Stromal cell of bone marrow (primary cell): ENCODE measurements at regions not wholly inside any gene's neighbourhood (a gene's known extent, or its start where the extent isn't known, plus 50 kb on each side); places are given as distances from the start of the nearest gene placed in this dataset.

ENCODE experiments used
- DNase-seq: peaks from one replicate; pipeline ENCODE4 v3.0.0-alpha.2; 2012; ENCODE audit warnings: low read depth

DNA sequence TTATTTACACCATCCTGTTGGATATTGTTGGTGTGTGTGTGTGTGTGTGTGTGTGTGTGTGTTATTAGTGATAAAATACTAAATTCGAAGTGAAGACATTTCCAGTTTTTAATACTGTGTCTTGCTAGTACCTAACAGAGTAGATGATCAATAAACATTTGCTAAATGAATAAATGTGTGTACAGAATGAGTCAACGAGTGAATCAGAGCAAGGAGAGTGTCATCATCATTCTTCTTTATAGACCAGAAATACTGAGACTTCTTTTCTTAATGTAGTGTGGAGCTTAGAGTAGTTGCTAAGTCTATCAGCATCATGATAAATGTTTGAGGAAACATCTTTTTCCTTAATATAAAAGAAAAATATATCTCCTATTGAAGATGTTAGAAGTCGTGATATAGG lies 169.7 kb upstream of the SATB2 start:
- no peak for DNase-seq

DNA sequence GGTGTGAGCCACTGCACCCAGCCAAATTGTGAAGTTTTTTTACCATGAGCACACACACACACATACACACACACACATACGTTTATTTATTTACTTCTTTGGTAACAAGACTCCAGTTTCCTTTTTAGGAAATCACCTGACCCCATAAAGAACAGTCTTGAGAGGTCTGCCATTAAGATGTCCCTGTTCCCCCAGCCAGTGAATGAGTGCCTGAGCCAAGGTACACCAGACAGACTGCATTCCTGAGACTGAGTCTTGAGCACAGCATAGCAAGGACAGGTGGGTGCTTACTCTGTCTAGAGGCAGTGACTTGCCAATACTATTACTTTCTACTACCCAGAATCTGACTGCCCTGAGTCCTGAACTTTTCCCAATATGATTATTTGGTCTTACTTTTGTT lies 167.2 kb upstream of the SATB2 start:
- DNase-seq: no peak

DNA sequence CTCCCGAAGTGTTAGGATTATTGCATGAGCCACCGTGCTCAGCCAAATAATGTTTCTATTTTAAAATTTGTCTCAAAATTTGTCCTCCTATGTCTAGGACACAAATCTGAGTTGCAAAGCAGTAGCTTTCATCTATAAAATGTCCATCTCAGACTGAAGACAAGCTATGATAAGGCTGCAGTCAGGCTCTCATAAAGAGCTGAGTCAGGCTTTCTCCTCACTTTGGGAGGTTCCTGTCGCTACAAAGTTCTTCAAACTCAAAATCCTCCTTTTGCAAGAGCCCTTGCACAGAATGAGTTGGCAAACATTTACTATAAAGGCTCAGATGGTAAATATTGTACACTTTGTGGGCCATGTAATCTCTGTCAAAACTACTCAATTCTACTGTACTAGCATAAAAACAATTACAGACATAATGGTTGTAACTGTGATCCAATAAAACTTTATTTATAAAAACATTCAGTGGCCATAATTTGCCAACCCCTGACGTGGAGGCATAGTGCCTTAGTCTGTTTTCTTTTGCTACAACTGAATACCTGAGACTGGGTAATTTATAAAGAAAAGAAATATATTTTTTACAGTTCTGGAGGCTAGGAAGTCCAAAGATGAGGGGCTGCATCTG lies 154.9 kb upstream of the SATB2 start:
- DNase-seq: no peak

DNA sequence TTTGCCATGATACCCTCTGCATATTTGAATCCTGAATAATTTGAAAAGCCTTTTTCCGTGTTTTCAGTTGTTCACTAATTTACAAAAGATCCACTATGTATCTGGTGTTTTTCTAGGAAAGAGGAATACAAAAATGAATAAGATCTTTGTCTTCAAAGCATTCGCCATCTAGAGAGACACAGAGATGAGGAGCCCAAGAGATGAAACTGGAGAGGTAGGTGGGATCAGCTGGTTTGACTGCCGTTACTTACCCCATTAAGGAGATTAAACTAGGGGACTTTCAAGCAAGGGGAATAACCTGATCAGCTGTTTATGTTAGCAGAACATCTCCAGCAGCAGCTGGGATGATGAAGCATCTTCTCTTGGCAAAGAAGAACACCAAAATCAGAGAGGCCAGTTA lies 150.2 kb upstream of the SATB2 start:
- no peak for DNase-seq

DNA sequence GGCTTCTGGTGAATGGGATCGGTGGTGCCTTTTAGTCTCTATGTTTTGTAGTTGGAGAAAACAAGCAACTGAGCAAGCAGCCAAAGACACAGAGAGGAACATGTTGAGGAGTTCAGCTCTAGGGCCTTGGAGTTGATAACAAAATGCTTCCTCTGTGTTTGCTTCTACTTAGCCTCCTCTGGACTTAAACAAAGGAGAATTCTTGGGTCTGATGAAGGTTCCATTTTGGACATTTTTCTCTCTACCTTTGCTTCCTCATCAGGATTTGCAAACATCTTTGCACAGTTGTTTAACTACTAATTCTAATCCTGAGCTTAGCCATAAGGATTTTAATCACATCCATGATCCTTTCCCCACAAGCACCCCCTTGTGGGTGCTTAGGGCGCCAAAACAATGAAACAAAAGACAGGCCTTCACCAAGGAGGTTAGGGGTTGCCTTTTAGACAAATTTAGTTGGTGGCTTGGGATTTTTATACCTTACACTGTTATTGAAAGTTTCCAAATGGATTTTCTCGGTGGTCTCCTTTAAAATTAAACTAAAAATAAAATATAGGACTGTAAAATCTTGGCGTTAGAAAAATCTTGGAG lies 148.5 kb upstream of the SATB2 start:
- no peak for DNase-seq

DNA sequence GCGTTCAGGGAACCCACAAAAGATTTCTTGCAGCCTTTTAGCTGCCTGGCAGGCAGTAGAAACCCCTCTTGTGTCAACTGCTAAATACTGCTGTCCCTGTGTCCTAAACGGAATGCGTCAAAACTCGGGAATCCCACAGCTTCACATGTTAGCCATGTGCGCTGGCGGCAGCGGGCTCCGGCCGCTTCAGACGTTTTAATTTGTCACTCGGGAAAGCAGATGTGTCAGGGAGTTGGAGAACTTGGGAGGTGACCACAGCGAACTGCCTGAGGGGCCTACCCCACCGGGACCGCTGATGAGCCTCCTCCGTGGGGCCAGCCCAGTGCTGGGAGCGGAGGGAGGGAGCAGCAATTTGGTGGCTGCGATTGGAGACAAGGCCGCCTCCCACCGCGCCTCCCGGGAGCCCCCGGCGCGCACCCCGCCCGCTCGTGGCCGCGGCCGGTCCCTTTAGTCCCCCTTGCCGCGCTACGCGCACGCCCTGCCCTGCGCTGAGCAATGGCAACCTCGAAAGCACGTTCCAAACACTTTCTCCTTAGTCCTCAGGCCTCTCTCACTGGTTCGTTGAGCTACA lies 146.1 kb upstream of the SATB2 start:
- DNase-seq: no peak

DNA sequence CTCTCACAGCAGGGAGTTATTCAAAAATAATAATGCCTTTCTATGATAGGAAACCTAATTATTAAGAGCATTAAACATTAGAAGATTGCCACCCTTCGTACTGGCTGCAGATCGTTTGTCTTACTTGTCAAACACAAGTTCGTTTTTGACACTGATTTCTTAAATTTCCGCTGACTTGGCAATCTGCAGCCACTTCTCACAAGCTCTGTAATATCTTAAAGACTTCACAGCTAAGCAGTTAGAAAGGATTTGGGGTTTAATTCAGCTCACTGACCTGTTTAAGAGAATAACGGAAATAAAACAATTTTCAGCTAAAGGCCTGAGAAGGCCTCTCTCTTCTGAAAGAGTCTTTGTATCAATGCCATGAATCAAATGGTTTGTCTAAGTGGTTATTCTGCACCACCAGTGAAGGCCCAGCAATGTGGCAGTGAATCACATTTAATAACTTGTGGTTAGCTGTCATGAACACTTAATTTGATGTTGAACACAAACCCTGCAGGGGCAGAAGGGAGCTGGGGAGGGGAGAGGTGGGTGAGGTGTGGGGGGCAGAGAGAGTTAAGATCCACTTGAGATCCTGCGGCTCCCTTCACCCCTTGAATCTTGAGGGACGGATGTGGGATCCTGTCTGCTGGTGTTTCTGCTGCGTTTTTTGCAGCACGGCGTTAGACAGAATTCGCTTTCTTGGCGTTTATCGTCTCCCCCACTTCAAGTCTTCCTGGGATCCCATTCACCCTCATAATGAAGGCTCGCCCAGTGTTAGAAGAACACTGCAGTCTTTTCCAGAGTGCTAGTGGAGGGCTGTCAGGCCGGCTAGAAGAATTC lies 145.4 kb upstream of the SATB2 start:
- no peak for DNase-seq

DNA sequence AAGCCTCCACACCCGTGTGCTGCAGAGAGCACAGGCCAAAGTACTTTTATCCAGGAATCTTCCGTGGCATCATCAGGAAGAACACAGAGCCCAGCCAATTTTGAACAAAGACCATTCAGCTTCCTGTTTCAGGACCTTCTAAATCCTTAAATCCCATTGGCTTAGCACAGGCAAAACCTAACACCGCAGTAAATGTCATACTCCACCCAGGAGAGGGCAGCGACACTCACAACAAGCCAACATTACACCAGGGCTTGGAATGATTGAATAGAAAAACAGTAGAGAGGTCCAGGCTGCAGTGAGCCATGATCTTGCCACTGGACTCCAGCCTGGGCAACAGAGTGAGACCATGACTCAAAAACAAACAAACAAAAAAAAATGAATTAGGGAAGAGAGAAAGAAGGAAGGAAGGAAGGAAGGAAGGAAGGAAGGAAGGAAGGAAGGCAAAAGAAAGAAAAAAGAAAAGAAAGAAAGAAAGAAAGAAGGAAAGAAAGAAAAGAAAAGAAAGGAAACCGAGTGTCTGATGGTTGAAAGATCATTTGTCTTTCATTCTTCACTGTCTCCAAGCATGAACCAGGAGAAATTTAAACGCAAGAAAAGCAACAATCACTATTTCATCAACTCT lies 144.6 kb upstream of the SATB2 start:
- DNase-seq: no peak

DNA sequence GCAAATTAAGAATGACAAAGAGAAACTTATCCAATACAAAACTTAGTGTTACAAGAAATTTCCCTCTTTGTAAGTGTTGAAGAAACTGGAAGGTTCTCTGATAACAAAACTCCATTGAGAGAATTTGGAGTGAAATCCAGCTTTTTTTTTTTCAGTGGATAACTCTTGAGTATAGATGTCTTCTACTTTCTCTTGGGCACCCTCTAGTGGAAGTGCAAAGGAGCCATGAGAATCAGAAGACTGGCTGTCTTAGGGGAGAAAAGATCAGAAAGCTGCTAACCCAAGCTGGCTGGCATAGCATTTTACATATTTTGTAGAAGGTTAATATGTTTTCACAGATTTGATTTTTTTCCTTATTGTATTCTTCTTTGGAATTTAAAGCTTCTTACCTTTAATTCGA lies 138.8 kb upstream of the SATB2 start:
- DNase-seq: no peak

DNA sequence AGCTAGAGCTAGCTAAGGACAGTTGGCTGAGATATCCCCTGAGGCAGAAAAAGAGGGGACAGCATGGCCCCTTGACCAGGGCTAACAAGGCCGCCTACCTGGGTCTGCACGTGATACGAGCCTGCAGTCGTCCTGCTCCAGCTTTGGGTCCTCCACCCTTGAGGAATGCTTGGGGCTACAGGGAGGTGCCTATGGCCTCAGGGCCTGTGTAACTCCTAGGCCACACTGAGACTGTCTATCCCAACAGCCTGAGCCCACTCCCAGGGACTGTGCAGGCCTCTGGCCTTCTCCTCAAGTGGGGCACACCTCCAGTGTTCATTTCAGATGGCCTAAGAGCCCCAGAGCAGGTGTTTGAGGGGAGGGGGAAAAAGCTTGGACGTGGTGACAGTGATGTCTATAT lies 136.7 kb upstream of the SATB2 start:
- no peak for DNase-seq

DNA sequence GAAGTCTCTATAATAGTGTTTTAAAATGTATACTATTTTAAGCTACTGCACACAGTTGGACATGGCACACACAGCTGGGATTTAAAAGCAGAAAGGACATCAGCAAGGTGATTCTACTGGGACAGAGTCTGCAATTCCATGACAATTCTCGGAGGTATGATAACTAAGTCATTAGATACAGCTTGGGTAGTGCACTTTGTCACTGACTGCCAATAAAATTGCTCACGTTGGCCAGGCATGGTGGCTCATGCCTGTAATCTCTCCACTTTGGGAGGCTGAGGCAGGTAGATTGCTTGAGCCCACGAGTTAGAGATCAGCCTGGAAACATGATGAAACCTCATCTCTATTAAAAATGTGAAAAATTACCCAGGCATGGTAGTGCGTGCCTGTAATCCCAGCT lies 134.1 kb upstream of the SATB2 start:
- DNase-seq: no peak

DNA sequence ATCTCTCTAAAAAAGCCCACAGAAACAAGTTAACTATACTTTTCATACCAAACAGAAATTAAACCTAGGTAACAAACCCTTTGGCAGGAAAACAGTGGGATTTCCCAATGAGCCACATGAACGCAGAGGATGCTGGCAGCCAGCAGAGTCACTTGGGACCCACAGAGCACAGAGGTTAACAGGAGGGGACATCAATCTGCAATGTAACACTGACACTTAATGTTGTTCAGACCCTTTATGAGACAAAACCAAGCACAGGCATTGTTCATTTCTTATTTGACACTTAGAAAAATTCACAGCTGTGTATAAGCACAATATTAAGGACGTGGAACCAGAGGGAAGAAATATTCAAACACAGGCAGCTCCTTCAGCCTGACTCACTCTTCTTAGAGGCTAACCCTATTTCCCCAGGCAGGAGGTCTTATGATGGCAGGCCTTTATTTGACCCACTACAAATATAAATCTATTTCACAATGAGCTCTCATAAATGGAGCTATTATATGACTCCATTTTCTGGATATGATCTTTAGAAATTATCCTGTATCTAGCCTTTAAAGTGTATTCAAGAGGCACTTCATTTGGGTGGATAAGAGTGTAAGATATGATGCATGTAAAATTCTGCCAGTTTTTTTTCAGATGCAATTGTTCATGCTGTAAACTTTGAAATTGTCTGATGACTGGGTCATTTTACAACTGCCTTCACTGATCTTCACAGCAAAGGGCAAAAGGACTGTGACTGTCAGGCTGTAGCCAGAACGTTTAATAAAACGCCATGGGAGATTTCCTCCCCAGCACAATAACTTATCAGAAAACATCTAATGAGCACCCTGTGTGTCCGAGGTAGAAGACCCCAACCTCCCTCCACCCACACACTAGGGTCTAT lies 132.8 kb upstream of the SATB2 start:
- no peak for DNase-seq

DNA sequence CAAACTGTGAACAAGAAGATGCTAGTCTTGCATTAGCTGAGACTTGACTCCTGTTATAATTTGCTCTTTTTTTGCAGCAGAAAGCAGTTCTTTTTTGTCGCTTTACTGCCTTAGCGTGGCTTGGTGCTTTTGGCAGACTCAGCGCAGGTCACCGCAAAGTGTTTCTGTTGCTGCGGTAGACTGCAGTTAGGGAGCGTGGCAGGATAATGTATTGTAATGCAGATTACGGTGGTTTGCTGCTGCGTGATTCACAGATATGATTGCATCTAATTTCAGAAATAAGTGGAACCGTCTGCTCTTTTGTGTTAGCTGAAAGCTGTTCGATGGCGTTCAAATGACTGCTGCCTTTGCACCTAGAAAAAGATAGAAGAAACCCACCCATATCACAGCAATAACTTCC lies 131.6 kb upstream of the SATB2 start:
- no peak for DNase-seq

DNA sequence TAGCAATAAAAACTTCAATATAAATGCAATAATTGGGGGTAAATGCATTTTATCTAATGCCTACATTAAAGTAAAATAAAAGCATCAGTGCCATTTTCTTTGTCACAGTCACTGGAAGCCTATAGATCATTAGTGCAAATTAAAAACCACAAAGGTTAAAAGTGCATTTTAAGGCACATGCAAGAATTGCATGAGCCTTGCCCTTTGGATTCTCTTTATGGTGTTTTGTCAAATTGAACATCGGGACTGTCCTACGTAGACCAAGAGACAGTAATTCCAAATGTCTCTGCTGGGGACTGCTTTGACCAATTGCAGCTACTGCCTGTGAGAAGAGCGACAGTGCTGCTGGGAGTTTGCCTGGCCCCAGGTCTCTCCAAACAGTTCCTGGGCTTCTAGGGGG lies 130.3 kb upstream of the SATB2 start:
- DNase-seq: no peak

DNA sequence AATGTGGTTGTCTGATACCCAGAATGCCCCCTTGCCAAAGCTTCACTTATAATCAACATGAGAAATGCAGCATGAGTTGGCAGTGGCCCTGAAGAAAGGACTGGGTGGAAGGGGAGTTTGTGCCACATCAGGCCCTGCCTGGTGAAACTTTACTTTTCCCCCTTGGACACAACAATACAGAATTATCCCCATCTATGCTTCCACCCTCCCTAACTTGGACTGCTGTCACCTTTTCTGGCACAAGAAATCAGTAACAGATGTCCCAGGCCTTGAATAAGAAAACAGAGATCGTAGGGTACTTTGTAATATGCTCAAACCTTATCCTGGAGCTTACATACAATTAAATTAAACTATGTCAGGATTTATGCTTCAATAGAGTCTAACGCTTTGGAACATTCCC lies 128.9 kb upstream of the SATB2 start:
- no peak for DNase-seq

DNA sequence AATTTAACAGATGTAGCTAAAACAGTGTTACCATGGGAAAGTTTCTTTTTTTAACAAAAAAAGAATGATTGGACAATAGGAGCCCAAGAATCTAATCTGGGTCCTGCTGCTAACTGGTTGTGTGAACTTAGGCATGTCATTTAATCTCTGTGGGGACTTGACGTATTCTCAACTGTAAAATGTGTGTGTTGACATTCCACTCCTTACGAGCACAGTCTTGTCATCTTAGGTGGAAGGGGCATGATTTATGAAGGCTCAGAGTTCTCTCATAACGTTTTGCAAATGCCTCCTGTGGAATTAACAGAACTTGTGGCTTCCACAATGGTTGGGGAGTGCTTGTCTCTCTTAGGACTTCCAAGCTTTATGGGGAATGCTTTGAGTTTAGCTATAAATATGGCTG lies 125.9 kb upstream of the SATB2 start:
- DNase-seq: no peak

DNA sequence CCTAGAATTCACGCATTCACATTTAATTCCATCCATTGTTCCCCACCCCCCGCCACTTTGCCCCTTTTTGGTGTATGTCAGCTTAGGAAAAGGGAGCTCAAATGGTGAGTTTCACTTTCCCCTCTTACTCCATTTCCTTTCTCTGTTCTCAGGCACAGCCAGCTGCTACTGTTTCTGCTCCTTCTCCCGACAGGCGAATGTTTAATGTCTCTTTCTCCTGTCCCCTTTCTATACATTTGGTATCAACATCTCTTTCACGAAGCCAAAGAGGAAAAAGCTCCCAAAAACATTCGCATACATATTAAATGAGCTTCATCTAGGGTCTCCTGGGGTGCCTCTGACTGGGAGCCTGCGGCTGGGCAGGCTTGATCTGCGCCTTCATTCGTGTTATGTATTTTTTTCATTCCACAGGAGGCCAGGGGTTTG lies 124.2 kb upstream of the SATB2 start:
- no peak for DNase-seq

DNA sequence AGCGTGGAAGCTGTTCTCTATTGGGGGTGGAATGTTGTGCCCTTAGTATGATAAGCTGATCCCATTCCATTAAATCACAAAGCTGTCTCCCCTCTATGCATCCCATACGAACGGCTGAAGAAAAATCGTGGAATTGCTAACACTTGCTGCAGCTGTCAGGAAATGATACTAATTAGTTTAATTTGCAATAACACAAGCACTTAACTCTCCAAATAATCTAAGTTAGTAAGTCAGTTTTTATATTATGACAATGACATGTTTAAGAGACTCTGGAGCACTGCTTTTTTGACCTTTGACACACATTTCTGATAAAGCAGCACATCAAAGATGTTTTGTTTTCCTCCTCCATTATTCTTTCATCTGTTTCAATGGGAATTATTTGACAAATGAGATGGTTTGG lies 123.7 kb upstream of the SATB2 start:
- DNase-seq: no peak

DNA sequence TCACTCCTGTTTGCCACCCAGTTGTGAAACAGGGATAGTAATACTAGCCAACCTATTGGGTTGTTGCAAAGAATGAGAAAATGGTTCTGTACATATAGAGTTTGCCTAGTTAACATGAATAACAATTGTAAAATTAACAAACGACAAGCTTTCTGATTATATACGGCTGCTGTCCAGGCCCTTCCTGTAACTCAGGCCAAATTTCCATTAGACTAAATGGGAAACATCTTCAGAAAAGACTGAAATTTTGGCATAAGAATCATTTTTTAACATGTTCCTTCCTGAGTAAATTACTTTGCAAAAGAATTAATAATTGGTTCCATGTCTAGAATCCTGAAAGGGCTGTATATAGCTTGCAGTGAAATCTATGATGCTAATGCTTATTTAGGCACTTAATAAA lies 117.7 kb upstream of the SATB2 start:
- no peak for DNase-seq

DNA sequence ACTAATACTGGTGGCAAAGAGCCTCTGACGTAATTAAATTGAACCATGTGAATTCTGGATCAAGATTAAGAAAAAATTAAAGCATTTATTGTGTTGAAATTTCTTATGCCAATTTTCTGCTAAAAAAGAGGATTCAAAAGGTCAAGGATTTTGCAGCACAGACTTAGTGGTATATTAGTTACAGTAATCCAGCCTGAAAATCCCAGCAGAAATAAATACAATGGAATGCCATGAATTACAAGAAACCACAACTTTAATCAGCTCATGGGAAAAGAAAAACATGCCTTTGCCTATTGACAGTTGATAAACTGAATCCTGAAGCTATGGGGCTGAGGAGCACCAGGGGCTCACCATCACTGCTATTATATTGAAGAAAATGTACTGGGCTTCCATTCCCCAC lies 114.8 kb upstream of the SATB2 start:
- DNase-seq: no peak

DNA sequence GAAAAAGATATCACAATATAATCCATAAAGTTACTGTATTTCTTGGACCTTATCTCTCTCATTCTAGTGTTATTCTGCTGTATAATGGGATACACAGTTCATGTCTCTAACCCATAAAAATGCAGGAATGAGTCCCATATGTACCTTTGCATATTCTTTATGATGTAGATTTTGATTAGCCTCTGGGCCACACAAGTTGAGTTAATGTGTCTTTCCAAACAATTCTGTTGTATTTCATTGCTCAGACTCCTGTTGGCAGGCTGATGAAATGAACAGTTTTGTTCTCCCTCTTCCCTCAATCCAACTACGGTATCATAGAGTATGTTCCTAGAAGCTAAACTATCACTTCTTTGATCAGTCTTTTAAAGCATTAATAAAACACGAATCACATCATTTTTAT lies 113.2 kb upstream of the SATB2 start:
- DNase-seq: no peak

DNA sequence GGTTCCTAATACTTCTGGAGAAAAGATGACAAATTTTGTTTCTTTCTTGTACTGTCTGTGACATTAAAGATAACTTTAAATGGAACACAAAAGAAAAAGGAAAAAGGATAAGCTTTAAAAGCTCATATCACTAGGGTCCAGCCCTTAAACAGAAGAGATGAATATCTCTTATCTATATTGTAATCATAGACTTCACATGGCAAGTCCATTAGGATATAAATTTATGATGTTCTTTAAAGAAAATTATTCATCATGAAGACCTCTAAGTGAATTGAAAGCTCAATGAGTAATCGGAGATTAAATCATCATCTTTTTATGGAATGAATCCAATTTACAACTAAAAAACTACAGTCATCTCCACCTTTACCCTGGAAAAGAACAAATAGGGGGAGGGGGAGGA lies 111.6 kb upstream of the SATB2 start:
- no peak for DNase-seq
